CD1c-positive myeloid dendritic cell (primary cell): ENCODE measurements at regions not wholly inside any gene's neighbourhood (a gene's known extent, or its start where the extent isn't known, plus 50 kb on each side); places are given as distances from the start of the nearest gene placed in this dataset.

Experiments used
- DNase-seq: peaks from one replicate; pipeline ENCODE4 v3.0.0-alpha.2; 2016; ENCODE audit errors: extremely low spot score

- DNase-seq: no peak
Observed at GRCh38 chr2:157934684-157935377, 58.7 kb upstream of the ACVR1 start.

DNA sequence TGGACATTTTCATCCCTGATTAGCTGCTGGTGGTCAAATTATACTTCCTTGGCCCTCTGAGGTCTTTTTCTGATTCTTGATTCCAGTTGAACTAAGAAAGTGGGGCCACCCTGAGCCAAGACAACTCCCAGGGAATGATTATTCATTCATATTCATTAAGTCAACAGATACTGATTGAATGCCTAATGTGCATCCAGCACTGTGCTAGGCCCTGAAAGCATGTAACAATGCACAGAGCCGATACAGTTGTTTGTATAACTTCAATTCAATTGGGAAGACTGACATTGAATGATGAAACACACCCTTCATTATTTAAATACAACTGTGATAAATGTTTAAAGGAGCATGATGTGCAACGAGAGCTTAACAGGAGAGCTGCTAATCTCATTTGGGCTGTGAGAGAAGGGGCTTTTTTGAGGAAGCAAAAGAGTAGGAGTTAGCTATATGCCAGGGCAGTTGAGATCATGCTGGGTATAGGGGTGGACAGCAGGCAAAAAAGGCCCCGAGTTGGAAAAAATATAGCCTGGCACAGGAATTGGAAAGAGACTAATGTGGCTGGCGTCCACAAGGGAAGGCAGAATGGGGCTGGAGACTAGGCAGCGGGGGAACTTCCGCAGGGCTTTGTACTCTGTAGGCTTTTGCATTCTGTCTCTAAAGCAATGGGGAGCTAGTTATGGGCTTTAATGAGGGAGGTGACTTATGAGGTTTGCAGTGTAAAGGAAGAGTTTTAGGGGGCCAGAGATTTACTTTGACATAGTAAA, 57.2 kb upstream of the ACVR1 start:
- no peak for DNase-seq

GRCh38 chr2:157932480-157933159, 56.5 kb upstream of the ACVR1 start:
- no peak for DNase-seq

GRCh38 chr2:157931542-157931941, 55.4 kb upstream of the ACVR1 start:
- no peak for DNase-seq

DNA sequence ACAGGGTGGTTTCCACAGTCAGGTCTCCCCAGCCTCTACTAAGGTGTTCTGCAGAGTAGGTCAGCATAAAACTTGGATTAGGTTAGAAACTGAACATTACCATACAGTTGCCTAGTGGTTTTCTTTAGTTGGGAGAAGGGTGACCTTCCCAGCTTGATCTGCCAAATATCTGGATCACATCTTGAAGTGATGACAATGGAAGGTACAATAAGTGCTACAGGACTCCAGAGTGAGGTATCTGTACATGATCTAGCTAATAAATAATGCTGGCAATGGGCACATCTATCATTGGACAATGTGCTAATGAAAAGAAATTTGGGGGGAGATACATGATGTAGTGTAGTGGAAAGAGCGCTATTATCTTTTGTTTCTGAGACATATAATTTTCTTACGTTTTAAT, 54.6 kb upstream of the ACVR1 start:
- no peak for DNase-seq

DNA sequence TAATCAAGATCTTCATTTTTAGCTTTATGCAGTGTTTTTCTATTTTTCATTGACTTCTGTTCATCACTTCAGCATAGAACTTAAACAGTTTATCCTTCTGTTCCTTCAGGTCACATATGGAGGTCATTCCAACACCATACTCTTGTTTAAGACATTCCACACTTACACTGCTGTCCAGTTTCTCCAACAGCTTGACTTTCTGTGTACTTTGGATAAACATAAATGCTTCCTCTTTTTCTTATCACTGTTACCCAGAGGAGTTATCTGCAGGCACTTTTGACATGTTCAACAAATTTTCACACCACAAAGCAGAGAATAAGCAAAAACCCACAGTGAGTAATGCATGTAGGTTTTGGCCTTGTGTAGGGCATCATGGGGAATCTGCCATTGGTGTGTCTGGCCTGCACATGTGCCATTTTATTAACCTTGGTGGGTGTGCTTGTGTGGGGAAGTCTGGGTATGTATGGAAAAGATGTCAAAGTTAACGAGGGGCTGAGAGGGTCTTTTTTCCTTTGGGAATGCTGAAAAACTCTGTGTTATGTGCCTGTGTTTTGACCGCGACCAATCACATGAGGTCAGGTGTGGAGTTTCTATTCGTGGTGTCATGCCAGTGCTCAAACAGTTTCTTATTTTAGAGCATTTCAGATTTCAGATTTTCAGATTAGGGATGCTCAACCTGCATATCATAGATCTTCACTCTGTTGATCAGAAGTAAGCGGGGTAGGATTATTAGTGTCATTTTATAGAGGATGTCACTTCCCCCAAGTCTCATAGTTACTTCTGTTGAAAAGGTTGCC, 53.9 kb upstream of the ACVR1 start:
- no peak for DNase-seq

GRCh38 chr2:157928372-157928771, 52.2 kb upstream of the ACVR1 start:
- no peak for DNase-seq

DNA sequence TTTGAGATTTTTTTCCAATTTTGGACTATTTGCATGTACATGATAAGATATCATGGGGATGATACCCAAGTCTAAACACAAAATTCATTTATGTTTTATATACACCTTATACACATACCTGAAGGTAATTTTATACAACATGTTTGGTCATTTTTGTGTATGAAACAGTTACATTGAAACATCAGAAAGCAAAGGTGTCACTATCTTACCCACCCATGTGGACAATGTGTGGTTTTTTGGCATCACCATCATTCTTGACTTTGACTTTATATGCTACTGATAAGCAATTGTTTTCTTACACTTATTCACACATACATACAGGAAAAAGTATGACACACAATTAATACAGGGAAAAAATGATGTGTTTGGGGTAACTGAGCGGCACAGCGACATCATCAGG, 51.0 kb upstream of the ACVR1 start:
- no peak for DNase-seq
